Testis (tissue), 2 donors: ENCODE measurements at regions not wholly inside any gene's neighbourhood (a gene's known extent, or its start where the extent isn't known, plus 50 kb on each side); places are given as distances from the start of the nearest gene placed in this dataset.

ENCODE experiments used
- DNase-seq: peaks from one replicate; pipeline ENCODE4 v3.0.0-alpha.2; 2019
- H3K27ac ChIP-seq, 2 donors: fragments of 200-600 bp; sonication (generic); one replicate each; pipeline ENCODE4 v1.5.1; 2019
- H3K27me3 ChIP-seq: fragments of 200-600 bp; sonication (generic); one replicate; pipeline ENCODE4 v1.5.1; 2019
- H3K36me3 ChIP-seq: fragments of 200-600 bp; sonication (generic); one replicate; pipeline ENCODE4 v1.5.1; 2017; ENCODE audit warnings: low read depth; ENCODE audit errors: missing control alignments
- H3K4me1 ChIP-seq: fragments of 200-600 bp; sonication (generic); one replicate; pipeline ENCODE4 v1.5.1; 2019
- H3K4me3 ChIP-seq, 2 donors: fragments of 200-600 bp; sonication (generic); one replicate each; pipeline ENCODE4 v1.5.1; 2017 to 2019
- H3K9me3 ChIP-seq: fragments of 200-600 bp; sonication (generic); one replicate; pipeline ENCODE4 v1.5.1; 2017
- CTCF ChIP-seq, 3 experiments: fragments of 450-650 bp in 2 of 3; fragments of 200-600 bp in 1 of 3; sonication (generic) in 1 of 3; IDR thresholded peaks; one replicate each; pipeline ENCODE4 v1.5.1; 2016 to 2019; ENCODE audit warnings: antibody characterized with exemption in 3 of 3, mild to moderate bottlenecking in 2 of 3, moderate library complexity in 1 of 3
- POLR2A ChIP-seq: fragments of 450-650 bp; IDR thresholded peaks from one replicate; pipeline ENCODE4 v1.6.1; 2017; ENCODE audit warnings: antibody characterized with exemption, mild to moderate bottlenecking, moderate library complexity
- WGBS, 2 donors: methylation state at CpG; one replicate each; pipeline ENCODE4 v1.1.5; 2018; 5-methylcytosine and 5-hydroxymethylcytosine counted together
- intact Hi-C: fragments of 100-400 bp; cut with DNase I; formaldehyde crosslinking; loops from one replicate; pipeline ENCODE4 v1.15.1; 2023; ENCODE audit warnings: low total_unique reads

GRCh38 chr3:14336749-14337598, 65.4 kb upstream of the SLC6A6 start:
- intact Hi-C loops = no loop called here
- no peak for DNase-seq
- H3K27me3 ChIP-seq = no peaks in the 10 kb centered on the region
- H3K27ac ChIP-seq = no peak overlapping the region
- TF ChIP-seq CTCF (IDR thresholded peaks at IDR 0.05) = no peak
- TF ChIP-seq POLR2A = no peak
- no peaks in the 10 kb centered on the region for H3K4me1 ChIP-seq
- H3K4me3 ChIP-seq = no peak overlapping the region
- no peaks in the 10 kb centered on the region for H3K9me3 ChIP-seq
- WGBS, 2 donors = 70 to 75% methylated on average over 17 of the region's 17 CpGs
- no peaks in the 10 kb centered on the region for H3K36me3 ChIP-seq

- Histone ChIP-seq H3K27ac (no peak overlapping the region), H3K4me1 (no peaks in the 10 kb centered on the region), H3K27me3 (no peaks in the 10 kb centered on the region), H3K9me3 (no peaks in the 10 kb centered on the region), H3K4me3 (no peak overlapping the region), H3K36me3 (no peaks in the 10 kb centered on the region)
- TF ChIP-seq CTCF (IDR thresholded peaks at IDR 0.05) = no peak
- no peak for TF ChIP-seq POLR2A
- no peak for DNase-seq
- intact Hi-C loops = no loop called here
- 74 to 76% methylated on average over 6 of the region's 6 CpGs for WGBS, 2 donors
These were observed 64.6 kb upstream of the SLC6A6 start for GRCh38 chr3:14337828-14338227.

GRCh38 chr3:14338242-14338641, 64.2 kb upstream of the SLC6A6 start:
- TF ChIP-seq CTCF (IDR thresholded peaks at IDR 0.05) (no peak), POLR2A (no peak)
- WGBS, 2 donors = 57 to 81% methylated on average over 4 of the region's 4 CpGs
- Histone ChIP-seq H3K9me3 (no peaks in the 10 kb centered on the region), H3K36me3 (no peaks in the 10 kb centered on the region), H3K27ac (no peak overlapping the region), H3K27me3 (no peaks in the 10 kb centered on the region), H3K4me1 (no peaks in the 10 kb centered on the region), H3K4me3 (no peak overlapping the region)
- intact Hi-C loops = no loop called here
- DNase-seq = no peak

GRCh38 chr3:14338898-14339458, 63.4 kb upstream of the SLC6A6 start:
- TF ChIP-seq CTCF (IDR thresholded peaks at IDR 0.05) = no peak
- no peak for TF ChIP-seq POLR2A
- intact Hi-C loops = no loop called here

More at GRCh38 chr3:14338898-14339458, 63.4 kb upstream of the SLC6A6 start:
- H3K4me1 ChIP-seq = no peaks in the 10 kb centered on the region
- WGBS, 2 donors = 74 to 75% methylated on average over 7 of the region's 7 CpGs
- H3K36me3 ChIP-seq = no peaks in the 10 kb centered on the region
- no peak for DNase-seq
- no peak overlapping the region for H3K27ac ChIP-seq
- no peaks in the 10 kb centered on the region for H3K9me3 ChIP-seq
- no peak overlapping the region for H3K4me3 ChIP-seq
- H3K27me3 ChIP-seq = no peaks in the 10 kb centered on the region
